ENCODE measurements at regions not wholly inside any gene's neighbourhood (a gene's known extent, or its start where the extent isn't known, plus 50 kb on each side); places are given as distances from the start of the nearest gene placed in this dataset.

- TF ChIP-seq POLR2AphosphoS5 (IDR thresholded peaks at IDR 0.05; ENCODE audit: low read depth, low read length) (no peak), NFIC (IDR thresholded peaks at IDR 0.05; ENCODE audit: borderline replicate concordance) (no peak), EP300 (IDR thresholded peaks at IDR 0.05; ENCODE audit: borderline replicate concordance in 1 of 2, low read depth in 1 of 2, low read length in 1 of 2) (no peak), IRF3 (IDR thresholded peaks at IDR 0.05; ENCODE audit: low read depth, low read length) (no peak), USF2 (IDR thresholded peaks at IDR 0.05; ENCODE audit: borderline replicate concordance, low read depth, low read length) (no peak)
Observed at GRCh38 chr5:100026606-100027005, 508.6 kb upstream of the FAM174A start (continued).

- Histone ChIP-seq H3K9me2 (no peaks in the 10 kb centered on the region), H3K27ac (ENCODE audit: low read depth in 2 of 2, low read length in 1 of 2) (no peak overlapping the region), H3K79me2 (ENCODE audit: insufficient read depth) (no peaks in the 10 kb centered on the region), H3K9me3 (no peaks in the 10 kb centered on the region), H3K36me3 (replicated peaks in 1 of 2; ENCODE audit: control insufficient read depth in 1 of 2, insufficient read depth in 2 of 2, low read length in 1 of 2) (no peaks in the 10 kb centered on the region), H4K20me1 (ENCODE audit: insufficient read depth) (no peaks in the 10 kb centered on the region), H3K27me3 (ENCODE audit: insufficient read depth) (no peaks in the 10 kb centered on the region), H3K4me2 (no peak overlapping the region), H3K4me1 (ENCODE audit: control insufficient read depth in 1 of 2, insufficient read depth in 2 of 2, low read depth in 1 of 2, low read length in 1 of 2) (no peaks in the 10 kb centered on the region), H3K9ac (no peak overlapping the region), H3K4me3 (ENCODE audit: low read depth in 2 of 2, low read length in 1 of 2) (no peak overlapping the region), H2AFZ (ENCODE audit: low read depth) (no peak overlapping the region), H3F3A (replicated peaks; ENCODE audit: insufficient read depth) (no peaks in the 10 kb centered on the region)
- no peak for TF ChIP-seq USF1 (IDR thresholded peaks at IDR 0.05; ENCODE audit: borderline replicate concordance, low read depth)
- TF ChIP-seq SMC3 (IDR thresholded peaks at IDR 0.05; ENCODE audit: low read depth, low read length) = no peak
- no peak for TF ChIP-seq FOXJ3 (CRISPR knock-in tag; IDR thresholded peaks at IDR 0.05)
- TF ChIP-seq RAD21 (IDR thresholded peaks at IDR 0.05; ENCODE audit: low read length) = no peak
- no peak for TF ChIP-seq ZBTB33 (IDR thresholded peaks at IDR 0.05; ENCODE audit: borderline replicate concordance, low read depth)
- TF ChIP-seq IRF3 (IDR thresholded peaks at IDR 0.05; ENCODE audit: low read depth, low read length) = no peak
- no peak for TF ChIP-seq MXI1 (IDR thresholded peaks at IDR 0.05; ENCODE audit: low read depth, low read length)
- DNase-seq = no peak
- ChIA-PET POLR2A (no interaction called here), CTCF (no interaction called here)
Observed at GRCh38 chr5:100023536-100023935, 511.6 kb upstream of the FAM174A start.

All from SK-N-SH (cell line).